Activated CD8-positive, alpha-beta memory T cell treated with anti-CD3 and anti-CD28 coated beads for 4 hours (primary cell): ENCODE measurements at regions not wholly inside any gene's neighbourhood (a gene's known extent, or its start where the extent isn't known, plus 50 kb on each side); places are given as distances from the start of the nearest gene placed in this dataset.

Source experiments
- DNase-seq, 2 donors: peaks; one replicate each; pipeline ENCODE4 v3.0.0-alpha.2; 2020; ENCODE audit warnings: low read depth in 2 of 2

DNA sequence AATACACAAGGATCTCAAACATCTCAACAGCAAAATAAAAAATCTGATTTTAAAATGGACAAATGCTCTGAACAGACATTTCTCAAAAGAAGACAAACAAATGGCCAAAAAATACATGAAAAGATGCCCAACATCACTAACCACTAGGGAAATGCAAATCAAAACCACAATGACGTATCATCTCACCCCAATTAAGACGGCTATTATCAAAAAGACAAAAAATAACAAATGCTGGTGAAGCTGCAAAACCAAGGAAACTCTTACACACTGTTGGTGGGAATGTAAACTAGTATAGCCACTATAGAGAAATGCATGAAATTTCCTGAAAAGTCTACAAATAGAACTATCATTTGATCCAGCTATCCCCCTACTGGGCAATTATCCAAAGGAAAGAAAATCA lies 145.0 kb downstream of the BTG1 start:
- DNase-seq = no peak

- DNase-seq = no peak
These were observed 145.8 kb downstream of the BTG1 start for GRCh38 chr12:91999823-92000222.

- no peak for DNase-seq
These were observed 147.3 kb downstream of the BTG1 start for GRCh38 chr12:91998316-91998715.

DNA sequence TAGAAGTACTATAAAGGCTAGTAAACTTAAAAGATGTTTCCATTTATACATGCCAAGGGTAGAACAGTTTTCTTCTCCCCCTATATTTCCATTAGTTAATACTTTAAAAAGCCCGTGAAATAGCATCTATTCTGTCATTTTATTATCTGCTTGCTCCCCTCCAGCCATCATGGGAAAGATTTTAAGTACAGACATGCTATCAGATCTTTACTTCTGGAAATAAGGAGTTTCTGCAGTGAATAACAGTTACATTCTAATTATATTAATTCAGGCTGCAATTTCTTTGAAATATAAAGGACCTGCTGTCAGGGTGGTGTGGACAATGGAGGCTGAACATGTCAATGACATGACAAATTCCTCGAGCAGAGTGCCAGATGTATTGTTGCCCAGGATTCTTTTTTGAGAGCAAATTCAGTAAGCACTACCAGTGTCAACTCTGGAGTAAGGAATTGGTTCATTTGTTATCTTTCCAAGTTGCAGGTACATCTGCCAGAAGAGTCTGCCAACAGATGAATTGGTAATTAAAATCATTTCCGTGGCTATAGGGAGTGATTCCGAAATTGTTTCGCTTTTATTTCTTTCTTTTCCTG lies 151.3 kb downstream of the BTG1 start:
- DNase-seq = no peak

- DNase-seq = no peak
These were observed 152.2 kb downstream of the BTG1 start for GRCh38 chr12:91993287-91994017.

- no peak for DNase-seq
These were observed 154.1 kb downstream of the BTG1 start for GRCh38 chr12:91991399-91992187.

DNA sequence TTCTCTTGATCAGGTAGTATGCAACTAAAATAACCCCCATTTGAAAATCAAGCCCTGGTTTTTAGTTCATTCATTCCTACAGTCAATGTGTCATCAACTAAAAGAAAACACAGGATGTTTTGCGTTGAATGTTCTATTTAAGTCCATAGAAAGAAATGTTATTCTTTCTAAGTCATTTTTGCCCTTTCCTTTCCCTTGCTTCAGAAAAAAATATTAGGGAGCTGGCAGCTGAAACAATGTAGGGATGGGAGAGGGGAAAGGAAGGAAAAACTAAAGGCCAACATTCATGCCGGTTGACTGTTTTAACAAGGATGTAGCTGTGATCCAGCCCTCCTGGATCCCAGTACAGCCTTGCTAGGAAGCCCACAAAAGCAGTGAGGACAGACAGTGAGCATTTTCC lies 155.1 kb downstream of the BTG1 start:
- no peak for DNase-seq

DNA sequence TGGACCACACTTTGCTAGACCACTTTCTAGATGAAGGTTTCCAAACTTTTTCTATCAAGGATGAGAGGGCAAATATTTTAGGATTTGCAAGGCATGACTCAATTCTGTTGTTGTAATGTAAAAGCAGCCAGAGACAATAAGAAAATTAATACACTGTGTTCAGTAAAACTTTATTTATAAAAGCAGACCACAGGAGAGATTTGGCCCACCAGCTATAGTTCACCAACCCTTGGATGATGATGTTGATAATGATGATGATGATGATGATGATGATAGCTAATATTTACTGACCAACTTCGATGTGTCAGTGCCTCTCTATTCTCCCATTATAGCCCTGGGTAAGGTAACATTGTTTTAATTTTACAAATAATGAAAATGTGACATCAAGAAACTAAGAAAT lies 156.5 kb downstream of the BTG1 start:
- DNase-seq = no peak

GRCh38 chr12:91988086-91988923 lies 157.3 kb downstream of the BTG1 start:
- DNase-seq = no peak

GRCh38 chr12:91986084-91986483 lies 159.6 kb downstream of the BTG1 start:
- no peak for DNase-seq

DNA sequence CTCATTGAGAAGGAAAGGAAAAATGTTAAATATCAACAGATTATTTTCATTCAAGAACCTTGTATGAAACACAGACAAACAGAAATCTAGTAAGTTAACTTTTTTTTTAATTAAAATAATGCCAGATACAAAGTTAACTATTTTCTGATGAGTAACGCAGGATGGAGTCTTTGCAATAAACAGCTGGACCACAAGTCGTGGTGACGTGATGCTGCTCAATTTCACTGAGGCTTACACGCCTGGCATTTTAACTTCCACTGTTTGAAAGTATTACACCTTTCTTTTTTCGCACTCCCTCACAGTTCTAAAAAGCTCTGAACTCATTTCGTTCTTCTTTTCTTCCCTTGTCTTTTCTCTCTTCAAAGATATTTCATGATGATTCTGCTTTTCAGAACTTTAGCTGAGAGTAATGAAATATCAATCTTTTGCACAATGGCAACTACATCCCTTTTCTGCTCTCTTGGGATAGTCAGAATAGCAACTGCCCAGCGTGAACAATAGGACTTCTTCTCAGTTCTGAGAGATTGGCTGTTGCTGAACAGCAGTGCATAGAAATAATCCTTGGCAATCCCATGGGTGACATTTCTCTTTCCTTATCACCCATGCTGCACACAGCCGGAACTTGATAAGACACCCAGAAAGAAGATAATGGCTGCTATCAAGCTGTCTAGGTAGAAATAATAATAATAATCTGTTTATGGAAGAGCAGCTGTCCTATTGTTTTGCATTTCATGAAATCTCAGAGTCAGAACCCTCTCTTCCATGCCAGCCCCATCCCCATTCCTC lies 160.5 kb downstream of the BTG1 start:
- no peak for DNase-seq

- no peak for DNase-seq
These were observed 161.1 kb downstream of the BTG1 start for GRCh38 chr12:91984556-91984955.

GRCh38 chr12:91983935-91984334 lies 161.7 kb downstream of the BTG1 start:
- DNase-seq = no peak

DNA sequence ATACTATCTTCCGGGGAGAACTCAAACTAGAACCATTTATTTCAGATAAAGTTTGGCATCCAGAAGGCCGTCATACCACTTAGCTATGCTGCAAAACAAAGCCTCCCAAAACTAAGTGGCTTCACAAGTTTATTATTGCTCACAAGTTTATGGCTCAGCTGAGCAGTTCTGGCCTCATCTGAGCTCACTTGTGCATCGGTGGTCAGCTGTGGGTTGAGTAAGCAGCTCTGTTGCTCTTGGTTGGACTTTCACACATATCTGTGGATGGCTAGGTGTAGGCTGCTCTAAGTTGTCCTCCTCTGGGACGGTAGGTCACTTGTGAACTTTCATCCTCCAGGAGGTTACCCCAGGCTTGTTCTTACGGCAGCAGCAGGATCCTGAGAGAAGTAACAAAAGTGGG lies 162.7 kb downstream of the BTG1 start:
- no peak for DNase-seq

GRCh38 chr12:91980389-91980821 lies 165.2 kb downstream of the BTG1 start:
- DNase-seq = no peak

DNA sequence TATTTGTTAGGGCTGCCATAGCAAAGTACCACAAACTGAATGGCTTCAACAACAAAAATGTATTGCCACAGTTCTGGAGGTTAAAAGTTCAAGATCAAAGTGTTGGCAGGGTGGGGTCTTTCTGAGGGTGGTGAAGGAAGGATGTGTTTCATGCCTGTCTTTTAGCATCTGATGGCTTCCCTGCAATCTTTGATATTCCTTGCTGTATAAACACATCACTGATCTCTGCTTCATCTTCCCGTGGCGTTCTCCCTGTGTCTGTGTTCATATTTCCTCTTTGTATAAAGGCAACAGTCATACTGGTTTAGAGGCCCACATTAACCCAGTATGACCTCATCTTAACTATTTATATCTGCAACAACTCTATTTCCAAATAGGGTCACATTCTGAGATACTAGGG lies 167.5 kb downstream of the BTG1 start:
- no peak for DNase-seq

DNA sequence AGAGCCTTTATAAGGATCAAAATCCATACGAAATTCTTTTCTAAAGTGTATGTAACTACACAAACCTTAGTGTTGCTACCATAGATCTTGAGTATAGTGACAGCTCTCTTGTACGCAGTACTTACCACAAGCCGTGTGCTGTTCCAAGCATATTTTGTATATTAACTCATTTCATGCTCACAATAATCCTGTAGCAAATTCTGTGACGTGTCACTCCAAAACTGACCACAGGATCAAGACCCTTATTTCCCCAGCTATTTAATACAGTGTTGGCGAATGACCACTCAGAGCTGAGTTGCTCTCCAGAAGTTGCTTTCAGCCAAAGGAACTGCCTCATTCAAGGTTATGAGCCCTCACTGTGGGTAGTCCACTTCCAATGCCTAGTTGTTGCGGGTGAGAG lies 169.8 kb downstream of the BTG1 start:
- DNase-seq = no peak

DNA sequence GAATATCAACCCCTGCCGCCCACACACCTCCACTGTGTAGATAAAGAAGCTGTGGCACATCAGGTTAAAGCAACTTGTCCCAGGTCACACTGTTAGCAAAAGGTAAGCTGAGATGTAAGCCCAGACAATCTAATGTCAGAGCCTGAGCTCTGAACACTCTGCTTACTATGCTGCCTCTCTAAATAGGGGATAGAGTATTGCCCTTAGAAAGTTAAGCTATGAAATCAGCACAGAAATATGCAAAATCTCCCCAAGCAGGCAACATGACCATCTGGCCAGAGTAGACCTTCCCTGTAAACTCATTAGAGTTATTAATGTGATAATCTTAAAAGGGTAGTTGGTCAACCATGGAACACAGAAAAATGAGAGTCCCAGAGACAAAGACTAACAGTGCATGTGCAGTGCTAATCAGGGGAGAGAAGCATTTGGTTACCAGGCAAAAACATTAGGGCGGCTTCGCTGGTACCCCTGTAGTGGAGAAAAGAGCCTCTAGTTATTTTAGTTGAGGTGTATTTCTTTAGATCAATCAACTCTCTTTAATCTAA lies 171.0 kb downstream of the BTG1 start:
- no peak for DNase-seq

DNA sequence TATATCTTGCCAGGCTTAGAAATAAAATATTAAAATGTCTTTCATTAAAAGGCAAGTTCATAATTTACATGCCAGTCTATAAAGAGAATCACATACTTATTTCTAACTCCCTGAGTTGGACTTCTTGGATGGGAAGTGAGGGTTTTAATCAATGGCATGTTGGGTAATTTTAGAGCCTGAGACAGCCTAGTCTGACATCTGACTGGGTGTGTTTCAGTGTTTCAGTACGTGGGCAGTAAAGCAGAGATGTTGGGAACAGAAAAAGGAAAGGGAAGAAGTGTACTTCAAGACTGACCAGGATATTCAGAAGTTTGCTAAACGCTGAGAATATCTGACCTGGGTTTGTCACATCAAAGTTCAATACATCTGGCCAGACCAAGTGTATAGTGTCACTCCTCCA lies 171.8 kb downstream of the BTG1 start:
- DNase-seq = no peak

GRCh38 chr12:91972896-91973295 lies 172.8 kb downstream of the BTG1 start:
- no peak for DNase-seq

GRCh38 chr12:91968777-91969171 lies 176.9 kb downstream of the BTG1 start:
- no peak for DNase-seq
